Activated naive CD4-positive, alpha-beta T cell treated with anti-CD3 and anti-CD28 coated beads, Interleukin-2, amount 10 ng/mL, durations not matched to agents 7 days and 5 days (primary cell): ENCODE measurements at regions not wholly inside any gene's neighbourhood (a gene's known extent, or its start where the extent isn't known, plus 50 kb on each side); places are given as distances from the start of the nearest gene placed in this dataset.
"Not testable (repeated sequence)": the region's sequence is repeated elsewhere in the genome, so short reads cannot be mapped to it uniquely, and the experiment has no call there.

ENCODE experiments used
- CTCF ChIA-PET: fragments of 350-600 bp; sonication (Branson Sonifier 250); formaldehyde crosslinking; loops from one replicate; lab custom pipeline; 2021; ENCODE audit warnings: antibody characterized with exemption; lab: Charles Lee
- DNase-seq: peaks from one replicate; pipeline ENCODE4 v3.0.0-alpha.2; 2020
- H3K27ac Mint-ChIP-seq: one replicate; pipeline ENCODE4 v1.8.0; 2021; ENCODE audit warnings: mild to moderate bottlenecking, moderate library complexity, mixed read lengths
- H3K27me3 Mint-ChIP-seq: one replicate; pipeline ENCODE4 v1.8.0; 2021; ENCODE audit warnings: mild to moderate bottlenecking, mixed read lengths
- H3K36me3 Mint-ChIP-seq: one replicate; pipeline ENCODE4 v1.8.0; 2021; ENCODE audit warnings: mixed read lengths
- H3K4me1 Mint-ChIP-seq: one replicate; pipeline ENCODE4 v1.8.0; 2021; ENCODE audit warnings: mixed read lengths
- H3K4me3 Mint-ChIP-seq: one replicate; pipeline ENCODE4 v1.8.0; 2021; ENCODE audit warnings: mild to moderate bottlenecking, moderate library complexity, mixed read lengths
- H3K9me3 Mint-ChIP-seq: one replicate; pipeline ENCODE4 v1.8.0; 2021; ENCODE audit warnings: mixed read lengths

DNA sequence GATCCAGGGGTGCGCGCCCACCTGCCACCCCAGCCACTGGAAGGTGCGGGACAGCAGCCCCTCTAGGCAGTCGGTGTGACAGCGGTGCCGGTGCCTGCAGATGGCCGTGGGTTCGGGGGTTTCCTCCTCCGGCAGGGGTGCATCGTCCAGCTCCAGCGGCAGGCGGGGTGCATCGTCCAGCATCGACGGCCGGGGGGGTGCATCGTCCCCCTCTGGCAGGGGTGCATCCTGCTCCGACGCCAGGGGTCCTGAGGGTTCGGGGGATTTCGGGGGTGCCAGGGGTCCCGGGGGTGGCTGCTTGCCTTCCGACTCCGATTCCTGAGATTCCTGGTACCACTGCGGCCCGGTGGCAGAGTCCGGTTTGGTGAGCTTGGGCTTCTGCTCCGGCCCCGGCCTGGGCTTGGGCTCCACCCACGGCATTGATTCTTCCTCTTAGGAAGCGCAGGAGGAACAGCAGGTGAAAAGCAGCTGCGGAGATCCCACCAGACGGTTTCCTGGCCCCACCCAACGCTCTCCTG, 90.2 kb upstream of the RAB18 start:
- no peak overlapping the region for H3K4me3 Mint-ChIP-seq
- no peak overlapping the region for H3K27ac Mint-ChIP-seq
- no peaks in the 10 kb centered on the region for H3K36me3 Mint-ChIP-seq
- no peak for DNase-seq
- H3K27me3 Mint-ChIP-seq: peaks cover 27% of the 10 kb centered on the region
- no peaks in the 10 kb centered on the region for H3K4me1 Mint-ChIP-seq
- CTCF ChIA-PET: no interaction called here
- H3K9me3 Mint-ChIP-seq: no peaks in the 10 kb centered on the region

GRCh38 chr10:27413387-27413786, 90.7 kb upstream of the RAB18 start:
- H3K27me3 Mint-ChIP-seq: peaks cover 25% of the 10 kb centered on the region
- H3K4me1 Mint-ChIP-seq: no peaks in the 10 kb centered on the region
- no peak overlapping the region for H3K4me3 Mint-ChIP-seq
- no peaks in the 10 kb centered on the region for H3K9me3 Mint-ChIP-seq
- H3K36me3 Mint-ChIP-seq: no peaks in the 10 kb centered on the region
- no peak for DNase-seq
- CTCF ChIA-PET: no interaction called here
- no peak overlapping the region for H3K27ac Mint-ChIP-seq

GRCh38 chr10:27410153-27410552, 94.0 kb upstream of the RAB18 start:
- Mint-ChIP-seq H3K27me3 (peaks cover 24% of the 10 kb centered on the region), H3K36me3 (no peaks in the 10 kb centered on the region), H3K9me3 (no peaks in the 10 kb centered on the region), H3K4me3 (no peak overlapping the region), H3K27ac (no peak overlapping the region), H3K4me1 (no peaks in the 10 kb centered on the region)
- CTCF ChIA-PET: no interaction called here
- DNase-seq: no peak

DNA sequence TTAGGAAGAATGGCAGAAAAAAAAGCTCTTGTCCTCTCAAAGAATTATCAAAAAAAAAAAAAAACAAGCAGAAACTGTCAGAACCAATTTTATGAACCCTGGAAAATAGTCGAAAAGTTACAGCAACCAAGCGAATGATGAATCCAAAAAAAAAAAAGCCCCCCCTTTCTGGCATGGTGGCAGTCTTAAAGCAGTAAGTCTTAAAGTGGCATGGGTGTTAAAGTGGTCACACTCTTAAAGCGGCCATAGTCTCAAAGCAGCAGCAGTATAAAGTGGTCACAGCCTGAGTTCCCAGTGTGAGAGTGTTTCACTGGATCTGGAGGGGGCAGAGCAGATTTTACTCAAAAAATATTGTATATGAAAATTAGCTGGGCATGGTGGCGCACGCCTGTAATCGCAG, 96.8 kb upstream of the RAB18 start:
- Mint-ChIP-seq H3K27me3 (peaks cover 4% of the 10 kb centered on the region), H3K36me3 (no peaks in the 10 kb centered on the region), H3K9me3 (no peaks in the 10 kb centered on the region), H3K27ac (no peak overlapping the region), H3K4me3 (no peak overlapping the region), H3K4me1 (no peaks in the 10 kb centered on the region)
- CTCF ChIA-PET: no interaction called here
- no peak for DNase-seq

GRCh38 chr10:27399871-27400270, 104.2 kb upstream of the RAB18 start:
- no peaks in the 10 kb centered on the region for H3K27me3 Mint-ChIP-seq
- no peaks in the 10 kb centered on the region for H3K9me3 Mint-ChIP-seq
- H3K36me3 Mint-ChIP-seq: no peaks in the 10 kb centered on the region
- no peaks in the 10 kb centered on the region for H3K4me1 Mint-ChIP-seq
- no peak overlapping the region for H3K4me3 Mint-ChIP-seq
- H3K27ac Mint-ChIP-seq: no peak overlapping the region
- DNase-seq: no peak
- CTCF ChIA-PET: no interaction called here

GRCh38 chr10:27393961-27394360, 110.1 kb upstream of the RAB18 start:
- H3K27me3 Mint-ChIP-seq: peaks cover 9% of the 10 kb centered on the region
- H3K9me3 Mint-ChIP-seq: no peaks in the 10 kb centered on the region
- no peak overlapping the region for H3K4me3 Mint-ChIP-seq
- H3K36me3 Mint-ChIP-seq: no peaks in the 10 kb centered on the region
- DNase-seq: no peak
- CTCF ChIA-PET: no interaction called here
- no peaks in the 10 kb centered on the region for H3K4me1 Mint-ChIP-seq
- H3K27ac Mint-ChIP-seq: no peak overlapping the region

- Mint-ChIP-seq H3K27ac (no peak overlapping the region), H3K9me3 (no peaks in the 10 kb centered on the region), H3K4me1 (no peaks in the 10 kb centered on the region), H3K36me3 (no peaks in the 10 kb centered on the region), H3K4me3 (no peak overlapping the region), H3K27me3 (peaks cover 12% of the 10 kb centered on the region)
- CTCF ChIA-PET: no interaction called here
- DNase-seq: no peak
These were observed 111.5 kb upstream of the RAB18 start for GRCh38 chr10:27392606-27393005.

GRCh38 chr10:27391916-27392315, 112.2 kb upstream of the RAB18 start:
- H3K9me3 Mint-ChIP-seq: no peaks in the 10 kb centered on the region
- no peaks in the 10 kb centered on the region for H3K36me3 Mint-ChIP-seq
- CTCF ChIA-PET: no interaction called here
- H3K4me1 Mint-ChIP-seq: no peaks in the 10 kb centered on the region
- H3K27ac Mint-ChIP-seq: no peak overlapping the region
- H3K27me3 Mint-ChIP-seq: peaks cover 12% of the 10 kb centered on the region
- no peak overlapping the region for H3K4me3 Mint-ChIP-seq
- DNase-seq: no peak

DNA sequence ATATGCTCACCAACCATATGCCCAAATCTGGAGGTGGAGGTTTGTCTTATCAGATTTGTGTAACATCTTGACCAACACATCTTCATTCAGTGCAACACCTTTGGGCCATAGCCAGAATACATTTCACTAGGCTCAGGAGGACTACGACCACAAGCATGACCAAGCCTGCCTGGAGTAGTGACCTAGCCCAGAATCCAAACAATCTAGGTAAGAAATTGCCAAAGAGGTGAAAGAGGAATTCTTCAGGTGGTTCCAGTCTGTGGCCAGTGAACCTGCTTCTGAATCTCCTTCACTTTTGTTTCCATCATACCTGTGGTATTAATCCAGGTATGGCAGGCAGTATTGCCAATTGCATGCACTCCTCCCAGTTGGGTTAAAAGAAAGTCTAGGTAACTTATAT, 112.8 kb upstream of the RAB18 start:
- H3K9me3 Mint-ChIP-seq: no peaks in the 10 kb centered on the region
- no peaks in the 10 kb centered on the region for H3K36me3 Mint-ChIP-seq
- peaks cover 12% of the 10 kb centered on the region for H3K27me3 Mint-ChIP-seq
- no peak for DNase-seq
- H3K27ac Mint-ChIP-seq: no peak overlapping the region
- H3K4me3 Mint-ChIP-seq: no peak overlapping the region
- H3K4me1 Mint-ChIP-seq: no peaks in the 10 kb centered on the region
- CTCF ChIA-PET: no interaction called here

- Mint-ChIP-seq H3K27me3 (peaks cover 15% of the 10 kb centered on the region), H3K36me3 (no peaks in the 10 kb centered on the region)
- CTCF ChIA-PET: interaction anchor here (0.7 kb wide), 1 partner anchor 790 kb away, joined by 3 read pairs; no protein-coding TSS in a partner anchor
These were observed 113.4 kb upstream of the RAB18 start for GRCh38 chr10:27390681-27391080.

GRCh38 chr10:27388761-27389399, 115.2 kb upstream of the RAB18 start:
- CTCF ChIA-PET: no interaction called here
- Mint-ChIP-seq H3K4me1 (no peaks in the 10 kb centered on the region), H3K36me3 (no peaks in the 10 kb centered on the region), H3K9me3 (no peaks in the 10 kb centered on the region), H3K27me3 (peaks cover 16% of the 10 kb centered on the region), H3K27ac (no peak overlapping the region), H3K4me3 (no peak overlapping the region)
- DNase-seq: no peak

More at GRCh38 chr10:27390681-27391080, 113.4 kb upstream of the RAB18 start:
- DNase-seq: no peak
- no peaks in the 10 kb centered on the region for H3K4me1 Mint-ChIP-seq
- H3K9me3 Mint-ChIP-seq: no peaks in the 10 kb centered on the region
- H3K27ac Mint-ChIP-seq: no peak overlapping the region
- no peak overlapping the region for H3K4me3 Mint-ChIP-seq

DNA sequence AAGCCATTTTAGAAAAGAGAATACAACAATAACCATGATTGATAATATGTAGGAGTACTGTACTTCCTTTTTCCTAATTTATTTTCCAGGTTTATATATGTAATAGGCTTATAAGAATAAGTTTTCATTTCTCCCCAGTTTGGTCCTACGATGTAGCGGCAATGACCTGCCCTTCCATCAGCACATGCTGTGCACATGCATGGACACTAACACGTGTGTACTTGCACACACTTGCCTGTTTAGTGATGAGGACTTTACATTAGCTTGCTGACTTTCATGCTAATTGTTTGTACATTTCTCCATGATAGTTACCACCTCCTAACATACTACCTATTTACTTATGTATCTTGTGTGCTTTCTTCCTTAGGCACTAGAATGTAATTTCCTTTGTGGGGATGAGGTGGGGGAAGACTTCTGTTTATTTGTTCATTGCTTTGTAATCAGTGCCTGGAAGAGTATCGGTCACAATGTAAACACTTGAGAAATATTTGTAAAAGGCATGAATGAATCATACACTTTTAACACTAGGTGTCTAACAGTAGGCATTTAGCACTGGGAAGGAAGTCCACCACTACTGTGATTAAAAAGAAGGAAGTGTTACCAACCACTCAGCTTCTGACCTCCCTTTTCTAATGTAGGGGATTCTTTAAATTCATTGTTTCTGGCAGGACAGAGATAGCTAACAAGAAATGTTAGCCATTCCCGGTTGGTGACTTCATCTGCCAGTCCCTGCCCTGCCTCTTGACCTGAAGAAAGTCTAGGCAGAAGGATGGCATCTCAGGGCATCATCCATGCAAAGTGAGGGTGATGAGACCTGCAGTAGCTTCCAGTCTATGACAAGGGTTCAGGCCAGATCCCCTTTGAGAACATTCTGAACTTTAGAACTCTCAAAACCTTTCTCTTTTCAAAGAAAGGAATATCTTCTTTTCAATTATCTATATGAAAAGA, 120.2 kb upstream of the RAB18 start:
- Mint-ChIP-seq H3K36me3 (no peaks in the 10 kb centered on the region), H3K27ac (no peak overlapping the region), H3K9me3 (no peaks in the 10 kb centered on the region), H3K4me3 (no peak overlapping the region), H3K27me3 (peaks cover 6% of the 10 kb centered on the region), H3K4me1 (no peaks in the 10 kb centered on the region)
- DNase-seq: no peak
- CTCF ChIA-PET: no interaction called here

DNA sequence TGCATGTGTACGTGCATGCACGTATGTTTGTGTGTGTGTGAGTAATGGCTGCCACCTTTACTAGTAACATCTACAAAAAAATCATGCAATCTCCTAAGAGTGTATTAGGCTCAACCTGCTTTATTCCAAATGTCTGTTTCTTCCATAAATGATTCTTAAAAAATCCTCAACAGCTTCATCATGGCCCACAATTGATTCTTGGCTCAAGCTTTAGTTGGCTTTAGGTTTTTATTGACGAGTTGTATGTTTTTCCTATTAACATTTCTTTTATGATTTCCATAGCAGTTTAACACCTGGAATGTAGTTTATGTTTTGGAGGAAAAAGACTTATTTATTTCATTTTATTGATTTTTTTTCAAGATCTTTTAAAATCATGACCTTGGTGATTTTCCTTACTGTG, 121.9 kb upstream of the RAB18 start:
- CTCF ChIA-PET: no interaction called here
- Mint-ChIP-seq H3K36me3 (no peaks in the 10 kb centered on the region), H3K4me1 (no peaks in the 10 kb centered on the region), H3K27ac (no peak overlapping the region), H3K4me3 (no peak overlapping the region), H3K27me3 (peaks cover 13% of the 10 kb centered on the region), H3K9me3 (no peaks in the 10 kb centered on the region)
- no peak for DNase-seq

DNA sequence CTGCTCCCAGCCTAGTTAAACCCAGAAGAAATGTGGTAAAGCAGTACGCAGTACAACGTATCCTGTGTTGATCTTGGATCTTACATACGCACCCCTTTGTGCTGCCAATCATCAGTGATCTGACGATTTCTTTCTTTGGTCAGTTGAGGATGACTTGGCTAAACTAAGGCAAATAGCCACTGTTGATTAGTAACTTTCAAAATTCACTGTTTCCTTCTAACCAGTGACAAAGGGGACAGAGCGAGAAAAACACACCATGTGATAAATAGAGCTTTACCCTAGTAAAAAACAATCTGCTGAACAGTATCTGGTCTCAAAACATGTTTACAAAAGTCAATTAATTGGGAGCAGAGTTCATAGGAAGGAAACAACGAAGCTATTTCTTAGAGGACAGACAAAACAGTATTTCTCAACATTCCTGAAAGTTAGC, 123.2 kb upstream of the RAB18 start:
- Mint-ChIP-seq H3K4me3 (no peak overlapping the region), H3K27me3 (peaks cover 12% of the 10 kb centered on the region), H3K9me3 (no peaks in the 10 kb centered on the region), H3K4me1 (no peaks in the 10 kb centered on the region), H3K27ac (no peak overlapping the region), H3K36me3 (no peaks in the 10 kb centered on the region)
- CTCF ChIA-PET: no interaction called here
- DNase-seq: no peak

GRCh38 chr10:27379041-27379440, 125.1 kb upstream of the RAB18 start:
- CTCF ChIA-PET, H3K4me3 Mint-ChIP-seq, H3K27me3 Mint-ChIP-seq, DNase-seq, H3K4me1 Mint-ChIP-seq, H3K36me3 Mint-ChIP-seq, H3K9me3 Mint-ChIP-seq, H3K27ac Mint-ChIP-seq: not testable (repeated sequence)
